CD4-positive, alpha-beta T cell (primary cell): ENCODE measurements at regions not wholly inside any gene's neighbourhood (a gene's known extent, or its start where the extent isn't known, plus 50 kb on each side); places are given as distances from the start of the nearest gene placed in this dataset.

Experiments
- ATAC-seq: fragments of 200-7000 bp; cut with Tn5 transposase; one replicate; pipeline ENCODE4 v1.10.0; 2022; ENCODE audit warnings: mild to moderate bottlenecking; ENCODE audit not compliant: poor library complexity
- CTCF ChIA-PET: fragments of 350-600 bp; sonication (Branson Sonifier 250); formaldehyde crosslinking; loops from one replicate; lab custom pipeline; 2021; ENCODE audit warnings: antibody characterized with exemption, inconsistent platforms; lab: Charles Lee
- POLR2A ChIA-PET: fragments of 350-600 bp; sonication (Branson Sonifier 250); formaldehyde crosslinking; loops from one replicate; lab custom pipeline; 2021; ENCODE audit warnings: antibody characterized with exemption, inconsistent platforms; lab: Charles Lee
- DNase-seq, 14 experiments: peaks; one replicate each; pipeline ENCODE4 v3.0.0-alpha.2; 2013 to 2020; ENCODE audit warnings: mixed read lengths in 2 of 14
- H3K27ac ChIP-seq, 2 donors: one replicate each; pipeline versions ENCODE4 v1.5.1 to v1.7.0; 2013; ENCODE audit warnings: low read length in 2 of 2, low read depth in 1 of 2, mild to moderate bottlenecking in 1 of 2
- H3K27me3 ChIP-seq, 2 experiments: 1 replicate in 1 of 2; 2 replicates in 1 of 2; pipeline versions ENCODE4 v1.6.1 to v1.7.0; 2013; ENCODE audit warnings: low read length in 2 of 2, control low read depth in 1 of 2, mild to moderate bottlenecking in 1 of 2, moderate library complexity in 1 of 2; ENCODE audit not compliant: insufficient read depth in 2 of 2, control insufficient read depth in 1 of 2
- H3K36me3 ChIP-seq: one replicate; pipeline ENCODE4 v1.6.1; 2013; ENCODE audit warnings: low read length, control low read depth; ENCODE audit not compliant: insufficient read depth
- H3K4me1 ChIP-seq: one replicate; pipeline ENCODE4 v1.6.1; 2013; ENCODE audit warnings: low read length, control low read depth; ENCODE audit not compliant: insufficient read depth
- H3K4me3 ChIP-seq: one replicate; pipeline ENCODE4 v1.5.1; 2013; ENCODE audit warnings: mild to moderate bottlenecking, low read length, moderate library complexity
- H3K9me3 ChIP-seq, 2 experiments: 1 replicate in 1 of 2; 2 replicates in 1 of 2; pipeline versions ENCODE4 v1.6.1 to v1.7.0; 2013; ENCODE audit warnings: low read length in 2 of 2, mild to moderate bottlenecking in 2 of 2, control low read depth in 1 of 2, moderate library complexity in 1 of 2; ENCODE audit not compliant: control insufficient read depth in 1 of 2, insufficient read depth in 1 of 2
- H3K27ac Mint-ChIP-seq: one replicate; pipeline ENCODE4 v1.8.0; 2020; ENCODE audit warnings: mixed read lengths
- H3K27me3 Mint-ChIP-seq: one replicate; pipeline ENCODE4 v1.8.0; 2021; ENCODE audit warnings: mixed read lengths
- H3K36me3 Mint-ChIP-seq: one replicate; pipeline ENCODE4 v1.8.0; 2021; ENCODE audit warnings: low read depth, mixed read lengths
- H3K4me1 Mint-ChIP-seq: one replicate; pipeline ENCODE4 v1.8.0; 2021; ENCODE audit warnings: low read depth, mixed read lengths
- H3K4me3 Mint-ChIP-seq: one replicate; pipeline ENCODE4 v1.8.0; 2020; ENCODE audit warnings: mild to moderate bottlenecking, mixed read lengths
- H3K9me3 Mint-ChIP-seq: one replicate; pipeline ENCODE4 v1.8.0; 2020; ENCODE audit warnings: mixed read lengths
- CTCF ChIP-seq: fragments of 200-600 bp; IDR thresholded peaks from one replicate; pipeline ENCODE4 v1.8.0; 2022; ENCODE audit warnings: antibody characterized with exemption, mild to moderate bottlenecking
- intact Hi-C, 2 experiments: fragments of 100-400 bp; cut with DNase I in 1 of 2; cut with micrococcal nuclease in 1 of 2; formaldehyde crosslinking; loops; one replicate each; pipeline versions ENCODE4 v1.15.1 to v1.9.0; 2023 to 2025; cut with DNase I, micrococcal nuclease

- CTCF ChIA-PET, result no interaction called here
- Mint-ChIP-seq H3K9me3 (peaks cover 20% of the 10 kb centered on the region), H3K27ac (no peak overlapping the region), H3K4me3 (no peak overlapping the region), H3K4me1 (no peaks in the 10 kb centered on the region), H3K27me3 (no peaks in the 10 kb centered on the region), H3K36me3 (no peaks in the 10 kb centered on the region)
- Histone ChIP-seq H3K9me3 (no peaks in the 10 kb centered on the region), H3K36me3 (no peaks in the 10 kb centered on the region), H3K4me1 (no peaks in the 10 kb centered on the region), H3K27ac (no peak overlapping the region), H3K4me3 (no peak overlapping the region), H3K27me3 (no peaks in the 10 kb centered on the region)
- intact Hi-C loops, result no loop called here
- no peak for TF ChIP-seq CTCF
- ATAC-seq (no peak), DNase-seq (no peak)
- POLR2A ChIA-PET, result no interaction called here
Observed at GRCh38 chr4:97468272-97468671, 675.0 kb downstream of the STPG2 start.

GRCh38 chr4:97475621-97476020 is 667.7 kb downstream of the STPG2 start:
- H3K4me3 ChIP-seq, result no peak overlapping the region
- Mint-ChIP-seq H3K4me1 (no peaks in the 10 kb centered on the region), H3K36me3 (no peaks in the 10 kb centered on the region), H3K9me3 (peaks cover 8% of the 10 kb centered on the region), H3K4me3 (no peak overlapping the region), H3K27me3 (no peaks in the 10 kb centered on the region), H3K27ac (no peak overlapping the region)
- peaks cover 0 to 4% of the 10 kb centered on the region in 2 experiments for H3K9me3 ChIP-seq
- no peak for TF ChIP-seq CTCF
- POLR2A ChIA-PET, result no interaction called here
- no peak overlapping the region for H3K27ac ChIP-seq
- H3K36me3 ChIP-seq, result no peaks in the 10 kb centered on the region
- no peaks in the 10 kb centered on the region for H3K4me1 ChIP-seq
- intact Hi-C loops, result no loop called here
- ATAC-seq (no peak), DNase-seq (no peak)
- CTCF ChIA-PET, result no interaction called here
- no peaks in the 10 kb centered on the region for H3K27me3 ChIP-seq

GRCh38 chr4:97477974-97478373 is 665.3 kb downstream of the STPG2 start:
- DNase-seq (no peak), ATAC-seq (no peak)
- intact Hi-C loops, result no loop called here
- Mint-ChIP-seq H3K4me1 (no peaks in the 10 kb centered on the region), H3K27me3 (no peaks in the 10 kb centered on the region), H3K36me3 (no peaks in the 10 kb centered on the region), H3K4me3 (no peak overlapping the region), H3K9me3 (peaks cover 4% of the 10 kb centered on the region), H3K27ac (no peak overlapping the region)
- no peaks in the 10 kb centered on the region for H3K27me3 ChIP-seq
- ChIA-PET CTCF (no interaction called here), POLR2A (no interaction called here)
- H3K4me1 ChIP-seq, result no peaks in the 10 kb centered on the region
- H3K36me3 ChIP-seq, result no peaks in the 10 kb centered on the region
- H3K27ac ChIP-seq, result no peak overlapping the region
- H3K9me3 ChIP-seq, result peaks cover 0 to 4% of the 10 kb centered on the region in 2 experiments
- no peak for TF ChIP-seq CTCF
- H3K4me3 ChIP-seq, result no peak overlapping the region
